H9 (cell line): ENCODE measurements at regions not wholly inside any gene's neighbourhood (a gene's known extent, or its start where the extent isn't known, plus 50 kb on each side); places are given as distances from the start of the nearest gene placed in this dataset.

Experiments used
- DNase-seq: peaks from one replicate; pipeline ENCODE4 v3.0.0-alpha.2; 2017
- H2AFZ ChIP-seq: one replicate; pipeline ENCODE4 v1.6.1; 2013; ENCODE audit warnings: mild to moderate bottlenecking, low read length, control low read depth, moderate library complexity
- H2AK5ac ChIP-seq: 2 replicates; pipeline ENCODE4 v1.6.1; 2013; ENCODE audit warnings: low read length, control low read depth, mixed read lengths; ENCODE audit not compliant: insufficient read length
- H2BK120ac ChIP-seq: one replicate; pipeline ENCODE4 v1.6.1; 2013; ENCODE audit warnings: low read depth, mild to moderate bottlenecking, low read length, control low read depth, inconsistent platforms; ENCODE audit not compliant: poor library complexity, severe bottlenecking
- H2BK12ac ChIP-seq: 2 replicates; pipeline ENCODE4 v1.6.1; 2013; ENCODE audit warnings: low read length, control low read depth, mixed read lengths, low read depth; ENCODE audit not compliant: insufficient read length
- H2BK15ac ChIP-seq: 2 replicates; pipeline ENCODE4 v1.6.1; 2013; ENCODE audit warnings: low read depth, low read length, control low read depth
- H2BK20ac ChIP-seq: one replicate; pipeline ENCODE4 v1.6.1; 2013; ENCODE audit warnings: low read depth, mild to moderate bottlenecking, low read length, control low read depth, inconsistent platforms; ENCODE audit not compliant: poor library complexity, severe bottlenecking
- H2BK5ac ChIP-seq: 2 replicates; pipeline ENCODE4 v1.6.1; 2013; ENCODE audit warnings: low read length, control low read depth, mixed read lengths; ENCODE audit not compliant: insufficient read length
- H3K14ac ChIP-seq: 2 replicates; pipeline ENCODE4 v1.6.1; 2013; ENCODE audit warnings: low read length, control low read depth; ENCODE audit not compliant: insufficient read depth
- H3K18ac ChIP-seq: 2 replicates; pipeline ENCODE4 v1.6.1; 2013; ENCODE audit warnings: low read depth, mild to moderate bottlenecking, mixed read lengths, low read length, control low read depth; ENCODE audit not compliant: insufficient read length
- H3K23ac ChIP-seq: 2 replicates; pipeline ENCODE4 v1.6.1; 2013; ENCODE audit warnings: low read length, control low read depth, mixed read lengths, low read depth; ENCODE audit not compliant: insufficient read length
- H3K23me2 ChIP-seq: 2 replicates; pipeline ENCODE4 v1.6.1; 2013; ENCODE audit warnings: low read depth, mild to moderate bottlenecking, mixed read lengths, low read length, control low read depth; ENCODE audit not compliant: insufficient read length, poor library complexity, severe bottlenecking
- H3K27ac ChIP-seq: 2 replicates; pipeline ENCODE4 v1.5.1; 2013; ENCODE audit warnings: low read length, control low read depth, mixed read lengths, low read depth; ENCODE audit not compliant: insufficient read length
- H3K27me3 ChIP-seq: 2 replicates; pipeline ENCODE4 v1.6.1; 2013; ENCODE audit warnings: low read length, control low read depth, inconsistent platforms; ENCODE audit not compliant: insufficient read depth
- H3K4ac ChIP-seq: 2 replicates; pipeline ENCODE4 v1.6.1; 2013; ENCODE audit warnings: low read depth, mild to moderate bottlenecking, control low read depth, inconsistent platforms, low read length, moderate library complexity
- H3K4me1 ChIP-seq: 2 replicates; pipeline ENCODE4 v1.6.1; 2013; ENCODE audit warnings: low read length, control low read depth, inconsistent platforms; ENCODE audit not compliant: insufficient read depth
- H3K4me2 ChIP-seq: 2 replicates; pipeline ENCODE4 v1.6.1; 2013; ENCODE audit warnings: low read length, control low read depth, mixed read lengths; ENCODE audit not compliant: insufficient read length, insufficient read depth
- H3K56ac ChIP-seq: 2 replicates; pipeline ENCODE4 v1.6.1; 2013; ENCODE audit warnings: low read depth, mild to moderate bottlenecking, mixed read lengths, low read length, control low read depth; ENCODE audit not compliant: insufficient read length
- H3K79me1 ChIP-seq: 2 replicates; pipeline ENCODE4 v1.6.1; 2013; ENCODE audit warnings: low read depth, mild to moderate bottlenecking, moderate library complexity, low read length, control low read depth, inconsistent platforms; ENCODE audit not compliant: insufficient read depth, poor library complexity, severe bottlenecking
- H3K79me2 ChIP-seq: 2 replicates; pipeline ENCODE4 v1.6.1; 2013; ENCODE audit warnings: low read length, control low read depth, inconsistent platforms; ENCODE audit not compliant: insufficient read depth
- H3K9ac ChIP-seq: 2 replicates; pipeline ENCODE4 v1.6.1; 2013; ENCODE audit warnings: low read length, control low read depth, mixed read lengths; ENCODE audit not compliant: insufficient read length; ENCODE audit errors: extremely low read depth
- H3K9me3 ChIP-seq: one replicate; pipeline ENCODE4 v1.6.1; 2013; ENCODE audit warnings: low read depth, low read length, inconsistent platforms; ENCODE audit not compliant: control insufficient read depth
- H3T11ph ChIP-seq: one replicate; pipeline ENCODE4 v1.6.1; 2013; ENCODE audit warnings: mild to moderate bottlenecking, low read length, control low read depth, inconsistent platforms
- H4K20me1 ChIP-seq: one replicate; pipeline ENCODE4 v1.6.1; 2013; ENCODE audit not compliant: control insufficient read depth, insufficient read length, insufficient read depth
- H4K5ac ChIP-seq: 2 replicates; pipeline ENCODE4 v1.6.1; 2013; ENCODE audit warnings: low read depth, mild to moderate bottlenecking, mixed read lengths, low read length, control low read depth; ENCODE audit not compliant: insufficient read length
- H4K8ac ChIP-seq: replicated peaks from 2 replicates; pipeline ENCODE4 v1.6.1; 2013; ENCODE audit warnings: low read length, control low read depth, mixed read lengths, low read depth; ENCODE audit not compliant: insufficient read length
- H4K91ac ChIP-seq: 2 replicates; pipeline ENCODE4 v1.6.1; 2013; ENCODE audit warnings: low read depth, mild to moderate bottlenecking, moderate library complexity, mixed read lengths, low read length, control low read depth; ENCODE audit not compliant: insufficient read length
- H3K27ac Mint-ChIP-seq, 3 experiments: 2 replicates in 2 of 3; 3 replicates in 1 of 3; pipeline ENCODE4 v1.8.0; 2020 to 2021; ENCODE audit warnings: mixed read lengths in 3 of 3, mild to moderate bottlenecking in 1 of 3, moderate library complexity in 1 of 3
- H3K27me3 Mint-ChIP-seq: 2 replicates; pipeline ENCODE4 v1.8.0; 2021; ENCODE audit warnings: low read depth, mild to moderate bottlenecking, moderate library complexity, mixed read lengths
- H3K36me3 Mint-ChIP-seq, 3 experiments: 2 replicates in 2 of 3; 3 replicates in 1 of 3; pipeline ENCODE4 v1.8.0; 2020 to 2021; ENCODE audit warnings: low read depth in 3 of 3, mixed read lengths in 3 of 3; ENCODE audit not compliant: insufficient read depth in 1 of 3
- H3K4me1 Mint-ChIP-seq, 2 experiments: 2 replicates each; pipeline ENCODE4 v1.8.0; 2020; ENCODE audit warnings: mixed read lengths in 2 of 2
- H3K4me3 Mint-ChIP-seq, 2 experiments: 2 replicates in 1 of 2; 3 replicates in 1 of 2; pipeline ENCODE4 v1.8.0; 2020 to 2021; ENCODE audit warnings: mild to moderate bottlenecking in 2 of 2, mixed read lengths in 2 of 2, moderate library complexity in 1 of 2
- H3K9me3 Mint-ChIP-seq, 2 experiments: 2 replicates in 1 of 2; 3 replicates in 1 of 2; pipeline ENCODE4 v1.8.0; 2020; ENCODE audit warnings: mild to moderate bottlenecking in 2 of 2, mixed read lengths in 2 of 2, moderate library complexity in 1 of 2
- CTCF ChIP-seq: fragments of 200-600 bp; sonication (generic); conservative IDR thresholded peaks from 3 replicates; pipeline ENCODE4 v1.8.0; 2021; ENCODE audit warnings: antibody characterized with exemption, mild to moderate bottlenecking
- WGBS: extraction: QIAGEN DNeasy Blood & Tissue Kit; methylation state at CpG from one replicate; pipeline ENCODE4 v1.1.7; 2013; ENCODE audit warnings: missing lambda C conversion rate, low lambda C conversion rate, mixed read lengths; ENCODE audit not compliant: insufficient read length; ENCODE audit errors: extremely low coverage; 5-methylcytosine and 5-hydroxymethylcytosine counted together

GRCh38 chr20:11791835-11792567 is 125.7 kb upstream of the BTBD3 start:
- no peak overlapping the region for H2BK15ac ChIP-seq
- H3K27me3 Mint-ChIP-seq: no peaks in the 10 kb centered on the region; the same call in 1 of the 2 replicates
- peaks cover 20 to 22% of the 10 kb centered on the region in 2 experiments for H3K4me1 Mint-ChIP-seq
- no peak overlapping the region for H3K56ac ChIP-seq
- no peak overlapping the region for H2AK5ac ChIP-seq
- DNase-seq: no peak
- H2BK120ac ChIP-seq: no peak overlapping the region
- no peak overlapping the region for H4K5ac ChIP-seq
- no peak overlapping the region for H2BK5ac ChIP-seq
- H3K18ac ChIP-seq: no peak overlapping the region
- no peaks in the 10 kb centered on the region for H3K27me3 ChIP-seq
- no peaks in the 10 kb centered on the region for H3K36me3 Mint-ChIP-seq
- no peaks in the 10 kb centered on the region for H3K79me2 ChIP-seq
- no peak overlapping the region for H2BK20ac ChIP-seq
- H4K20me1 ChIP-seq: no peaks in the 10 kb centered on the region
- no peaks in the 10 kb centered on the region for H3K9me3 Mint-ChIP-seq
- no peak for TF ChIP-seq CTCF
- no peaks in the 10 kb centered on the region for H3K9me3 ChIP-seq
- no peak overlapping the region for H3K27ac Mint-ChIP-seq
- no peak overlapping the region for H3K4me3 Mint-ChIP-seq
- H3K79me1 ChIP-seq: no peaks in the 10 kb centered on the region
- H4K91ac ChIP-seq: no peak overlapping the region
- no peak overlapping the region for H3K14ac ChIP-seq
- H3K4me2 ChIP-seq: no peak overlapping the region
- H3K9ac ChIP-seq: no peak overlapping the region
- no peak overlapping the region for H3K4ac ChIP-seq
- no peak overlapping the region for H2BK12ac ChIP-seq
- no CpG with 5 or more reads among the region's 9 CpGs for WGBS
- no peaks in the 10 kb centered on the region for H3K23me2 ChIP-seq
- H3K4me1 ChIP-seq: peaks cover 2% of the 10 kb centered on the region; the same call in 1 of the 2 replicates
- no peak overlapping the region for H4K8ac ChIP-seq
- H3K23ac ChIP-seq: no peak overlapping the region
- no peak overlapping the region for H3K27ac ChIP-seq
- no peak overlapping the region for H2AFZ ChIP-seq
- no peak overlapping the region for H3T11ph ChIP-seq
